OCI-LY1 (cell line): ENCODE measurements at regions not wholly inside any gene's neighbourhood (a gene's known extent, or its start where the extent isn't known, plus 50 kb on each side); places are given as distances from the start of the nearest gene placed in this dataset.

Source experiments
- H2AFZ ChIP-seq: fragments of 200-600 bp; sonication (generic), shearing (Covaris generic); 2 replicates; pipeline ENCODE4 v1.6.0; 2014; ENCODE audit warnings: antibody characterized with exemption, mild to moderate bottlenecking, low read length
- H3F3A ChIP-seq: fragments of 200-600 bp; sonication (generic), shearing (Covaris generic); 2 replicates; pipeline ENCODE4 v1.6.0; 2014; ENCODE audit warnings: mild to moderate bottlenecking, antibody characterized with exemption, low read length, moderate library complexity; ENCODE audit not compliant: insufficient read depth
- H3K27ac ChIP-seq: fragments of 200-600 bp; sonication (generic); 2 replicates; pipeline ENCODE4 v1.5.1; 2014; ENCODE audit warnings: low read length, mixed run types, mild to moderate bottlenecking, low read depth; ENCODE audit not compliant: poor library complexity, severe bottlenecking
- H3K27me3 ChIP-seq: fragments of 200-600 bp; sonication (generic); 2 replicates; pipeline ENCODE4 v1.6.0; 2014; ENCODE audit warnings: antibody characterized with exemption, mild to moderate bottlenecking, low read length, moderate library complexity; ENCODE audit not compliant: insufficient read depth
- H3K36me3 ChIP-seq: fragments of 200-600 bp; sonication (generic); 2 replicates; pipeline ENCODE4 v1.6.1; 2014; ENCODE audit warnings: mild to moderate bottlenecking, antibody characterized with exemption, low read length, moderate library complexity, mixed read lengths; ENCODE audit not compliant: insufficient read depth
- H3K4me1 ChIP-seq: fragments of 200-600 bp; sonication (generic); 2 replicates; pipeline ENCODE4 v1.5.1; 2014; ENCODE audit warnings: mild to moderate bottlenecking, low read length, moderate library complexity; ENCODE audit not compliant: insufficient read depth, severe bottlenecking
- H3K4me2 ChIP-seq: fragments of 200-600 bp; sonication (generic), shearing (Covaris generic); 2 replicates; pipeline ENCODE4 v1.6.1; 2014; ENCODE audit warnings: low read length
- H3K4me3 ChIP-seq: fragments of 200-600 bp; sonication (generic); 2 replicates; pipeline ENCODE4 v1.5.1; 2014; ENCODE audit warnings: low read length, low read depth, mild to moderate bottlenecking, mixed read lengths; ENCODE audit not compliant: poor library complexity, severe bottlenecking
- H3K79me2 ChIP-seq: fragments of 200-600 bp; shearing (Covaris generic); 2 replicates; pipeline ENCODE4 v1.6.1; 2016; ENCODE audit warnings: mixed run types, low read length, mixed read lengths; ENCODE audit not compliant: insufficient read depth
- H3K9ac ChIP-seq: fragments of 200-600 bp; sonication (generic), shearing (Covaris generic); 2 replicates; pipeline ENCODE4 v1.6.1; 2014; ENCODE audit warnings: mild to moderate bottlenecking, low read length, mixed read lengths
- H3K9me2 ChIP-seq: fragments of 200-600 bp; sonication (generic), shearing (Covaris generic); 2 replicates; pipeline ENCODE4 v1.6.1; 2014; ENCODE audit warnings: low read depth, mild to moderate bottlenecking, low read length, mixed read lengths
- H3K9me3 ChIP-seq: fragments of 200-600 bp; shearing (Covaris generic); 2 replicates; pipeline ENCODE4 v1.6.1; 2014; ENCODE audit warnings: low read length, mixed read lengths
- H4K20me1 ChIP-seq: fragments of 200-600 bp; sonication (generic), shearing (Covaris generic); 2 replicates; pipeline ENCODE4 v1.6.0; 2016; ENCODE audit warnings: mild to moderate bottlenecking, low read length; ENCODE audit not compliant: insufficient read depth
- EZH2 ChIP-seq: fragments of 200-600 bp; sonication (generic), shearing (Covaris generic); IDR thresholded peaks from 2 replicates; pipeline ENCODE4 v1.8.0; 2017; ENCODE audit warnings: borderline replicate concordance, mixed run types, mild to moderate bottlenecking, antibody characterized with exemption, low read length, moderate library complexity, mixed read lengths
- TF ChIP-seq, protein P1 (sequence below): fragments of 200-600 bp; sonication (generic), shearing (Covaris generic); IDR thresholded peaks from 2 replicates; pipeline ENCODE4 v1.5.1; 2017; ENCODE audit warnings: mild to moderate bottlenecking, antibody characterized with exemption, low read length, moderate library complexity, mixed read lengths

- no peaks in the 10 kb centered on the region for H3K79me2 ChIP-seq
- H3K27me3 ChIP-seq, result no peaks in the 10 kb centered on the region
- TF ChIP-seq EZH2, result no peak
- TF ChIP-seq, protein P1, sequence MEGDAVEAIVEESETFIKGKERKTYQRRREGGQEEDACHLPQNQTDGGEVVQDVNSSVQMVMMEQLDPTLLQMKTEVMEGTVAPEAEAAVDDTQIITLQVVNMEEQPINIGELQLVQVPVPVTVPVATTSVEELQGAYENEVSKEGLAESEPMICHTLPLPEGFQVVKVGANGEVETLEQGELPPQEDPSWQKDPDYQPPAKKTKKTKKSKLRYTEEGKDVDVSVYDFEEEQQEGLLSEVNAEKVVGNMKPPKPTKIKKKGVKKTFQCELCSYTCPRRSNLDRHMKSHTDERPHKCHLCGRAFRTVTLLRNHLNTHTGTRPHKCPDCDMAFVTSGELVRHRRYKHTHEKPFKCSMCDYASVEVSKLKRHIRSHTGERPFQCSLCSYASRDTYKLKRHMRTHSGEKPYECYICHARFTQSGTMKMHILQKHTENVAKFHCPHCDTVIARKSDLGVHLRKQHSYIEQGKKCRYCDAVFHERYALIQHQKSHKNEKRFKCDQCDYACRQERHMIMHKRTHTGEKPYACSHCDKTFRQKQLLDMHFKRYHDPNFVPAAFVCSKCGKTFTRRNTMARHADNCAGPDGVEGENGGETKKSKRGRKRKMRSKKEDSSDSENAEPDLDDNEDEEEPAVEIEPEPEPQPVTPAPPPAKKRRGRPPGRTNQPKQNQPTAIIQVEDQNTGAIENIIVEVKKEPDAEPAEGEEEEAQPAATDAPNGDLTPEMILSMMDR, result no peak
- no peaks in the 10 kb centered on the region for H3F3A ChIP-seq
- H3K4me2 ChIP-seq, result no peak overlapping the region
- H4K20me1 ChIP-seq, result no peaks in the 10 kb centered on the region
- no peaks in the 10 kb centered on the region for H3K4me1 ChIP-seq
- no peaks in the 10 kb centered on the region for H3K9me2 ChIP-seq
- H3K27ac ChIP-seq, result no peak overlapping the region
- no peak overlapping the region for H3K4me3 ChIP-seq
- no peak overlapping the region for H2AFZ ChIP-seq
- H3K9me3 ChIP-seq, result no peaks in the 10 kb centered on the region
- no peaks in the 10 kb centered on the region for H3K36me3 ChIP-seq
- no peak overlapping the region for H3K9ac ChIP-seq
These were observed 75.9 kb upstream of the DHRS4 start for GRCh38 chr14:23877538-23878180.

DNA sequence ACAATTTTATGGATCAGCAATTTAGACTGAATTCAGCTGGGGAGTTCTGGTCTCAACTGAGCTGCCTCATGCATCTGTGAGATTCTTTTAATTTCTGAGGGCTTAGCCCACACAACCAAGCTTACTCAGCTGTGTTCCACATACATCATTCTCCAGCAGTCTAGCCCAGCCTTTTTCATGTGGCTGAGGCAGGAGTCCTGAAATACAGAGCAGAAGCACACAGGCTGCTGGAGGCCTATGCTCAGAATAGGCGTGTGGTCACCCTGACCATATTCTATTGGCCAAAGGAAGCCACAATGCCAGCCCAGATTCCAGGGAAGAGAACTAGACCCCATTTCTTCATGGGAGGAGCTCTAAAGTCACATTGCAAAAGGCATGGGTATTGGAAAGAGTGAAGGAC is 72.3 kb upstream of the DHRS4 start:
- no peak overlapping the region for H3K27ac ChIP-seq
- no peaks in the 10 kb centered on the region for H3K36me3 ChIP-seq
- H3K4me1 ChIP-seq, result no peaks in the 10 kb centered on the region
- H3K9me2 ChIP-seq, result no peaks in the 10 kb centered on the region
- no peaks in the 10 kb centered on the region for H4K20me1 ChIP-seq
- no peak overlapping the region for H3K4me2 ChIP-seq
- H2AFZ ChIP-seq, result no peak overlapping the region
- H3K27me3 ChIP-seq, result no peaks in the 10 kb centered on the region
- H3F3A ChIP-seq, result no peaks in the 10 kb centered on the region
- TF ChIP-seq EZH2, result no peak
- TF ChIP-seq, protein P1, result no peak
- no peaks in the 10 kb centered on the region for H3K79me2 ChIP-seq
- H3K9ac ChIP-seq, result no peak overlapping the region
- H3K9me3 ChIP-seq, result no peaks in the 10 kb centered on the region
- no peak overlapping the region for H3K4me3 ChIP-seq

DNA sequence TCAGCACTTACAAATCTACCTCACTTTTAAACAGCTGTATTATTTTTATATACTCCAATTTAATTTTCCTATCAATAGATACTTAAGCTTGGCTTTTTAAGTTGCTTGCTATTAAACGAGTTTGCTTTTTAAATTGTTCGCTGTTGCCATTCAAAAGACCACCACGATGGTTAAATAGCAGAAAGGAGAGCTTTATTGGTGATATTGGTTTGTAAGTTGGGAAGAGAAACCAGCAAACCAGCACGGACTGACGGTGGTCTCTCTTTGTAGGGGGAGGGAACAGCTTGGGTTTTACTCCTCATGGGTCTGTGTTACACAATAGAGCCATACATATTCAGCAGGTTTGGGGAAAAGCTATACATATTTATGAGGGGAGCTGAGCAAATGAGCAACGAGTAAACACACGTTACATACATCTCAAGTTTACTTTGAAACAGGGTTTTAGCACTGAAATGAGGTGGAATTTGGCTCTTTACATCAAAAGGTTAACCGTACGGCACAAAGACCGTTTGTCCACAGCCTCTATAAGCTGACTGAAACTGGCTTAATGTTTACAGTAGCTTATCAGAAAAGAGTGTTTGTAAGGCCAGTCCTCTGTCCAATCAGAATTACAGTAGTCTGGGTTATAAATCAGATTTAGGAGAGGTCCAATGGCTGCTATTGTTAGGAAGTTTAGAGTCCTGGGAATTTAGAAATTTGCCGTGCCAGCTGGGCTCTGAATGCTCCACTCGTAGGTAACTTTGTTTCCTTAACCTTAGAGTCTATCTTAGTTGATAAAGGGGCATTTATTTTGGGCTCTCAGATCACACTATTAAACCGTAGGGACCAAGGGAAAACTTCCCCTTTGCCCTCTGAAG is 69.7 kb upstream of the DHRS4 start:
- no peak overlapping the region for H3K4me2 ChIP-seq
- no peaks in the 10 kb centered on the region for H3K9me2 ChIP-seq
- H3K4me3 ChIP-seq, result no peak overlapping the region
- no peaks in the 10 kb centered on the region for H3K36me3 ChIP-seq
- no peaks in the 10 kb centered on the region for H3K4me1 ChIP-seq
- no peak overlapping the region for H2AFZ ChIP-seq
- H3F3A ChIP-seq, result no peaks in the 10 kb centered on the region
- no peaks in the 10 kb centered on the region for H3K79me2 ChIP-seq
- H4K20me1 ChIP-seq, result no peaks in the 10 kb centered on the region
- TF ChIP-seq, protein P1, result no peak
- no peak for TF ChIP-seq EZH2
- no peaks in the 10 kb centered on the region for H3K9me3 ChIP-seq
- H3K27ac ChIP-seq, result no peak overlapping the region
- H3K27me3 ChIP-seq, result no peaks in the 10 kb centered on the region
- no peak overlapping the region for H3K9ac ChIP-seq
